Upper lobe of right lung (tissue), 1 donor: ENCODE measurements at regions not wholly inside any gene's neighbourhood (a gene's known extent, or its start where the extent isn't known, plus 50 kb on each side); places are given as distances from the start of the nearest gene placed in this dataset.

Source experiments
- ATAC-seq: fragments of 200-7000 bp; cut with Tn5 transposase; one replicate; pipeline ENCODE4 v1.9.1; 2020; ENCODE audit warnings: mild to moderate bottlenecking, moderate library complexity
- DNase-seq: peaks from one replicate; pipeline ENCODE4 v3.0.0-alpha.2; 2020
- H3K27ac ChIP-seq: fragments of 200-600 bp; one replicate; pipeline ENCODE4 v1.8.0; 2022
- H3K27me3 ChIP-seq: fragments of 200-600 bp; one replicate; pipeline ENCODE4 v1.8.0; 2022; ENCODE audit warnings: mild to moderate bottlenecking
- H3K36me3 ChIP-seq: fragments of 200-600 bp; one replicate; pipeline ENCODE4 v1.8.0; 2022
- H3K4me1 ChIP-seq: fragments of 200-600 bp; one replicate; pipeline ENCODE4 v1.8.0; 2022
- H3K4me3 ChIP-seq: fragments of 200-600 bp; one replicate; pipeline ENCODE4 v1.8.0; 2022; ENCODE audit warnings: mild to moderate bottlenecking
- H3K9me3 ChIP-seq: fragments of 200-600 bp; one replicate; pipeline ENCODE4 v1.8.0; 2022
- intact Hi-C: fragments of 100-400 bp; cut with DNase I; formaldehyde crosslinking; loops from one replicate; pipeline ENCODE4 v1.11.0; 2022
- TF ChIP-seq, protein P1 (sequence below): fragments of 200-600 bp; IDR thresholded peaks from one replicate; pipeline ENCODE4 v1.8.0; 2022; ENCODE audit warnings: antibody characterized with exemption
- donor health status: DM: no; HTN: yes; CAD: no; lungs with severe emphysema.

GRCh38 chr12:24360907-24361306, 411.4 kb upstream of the SOX5 start:
- TF ChIP-seq, protein P1, sequence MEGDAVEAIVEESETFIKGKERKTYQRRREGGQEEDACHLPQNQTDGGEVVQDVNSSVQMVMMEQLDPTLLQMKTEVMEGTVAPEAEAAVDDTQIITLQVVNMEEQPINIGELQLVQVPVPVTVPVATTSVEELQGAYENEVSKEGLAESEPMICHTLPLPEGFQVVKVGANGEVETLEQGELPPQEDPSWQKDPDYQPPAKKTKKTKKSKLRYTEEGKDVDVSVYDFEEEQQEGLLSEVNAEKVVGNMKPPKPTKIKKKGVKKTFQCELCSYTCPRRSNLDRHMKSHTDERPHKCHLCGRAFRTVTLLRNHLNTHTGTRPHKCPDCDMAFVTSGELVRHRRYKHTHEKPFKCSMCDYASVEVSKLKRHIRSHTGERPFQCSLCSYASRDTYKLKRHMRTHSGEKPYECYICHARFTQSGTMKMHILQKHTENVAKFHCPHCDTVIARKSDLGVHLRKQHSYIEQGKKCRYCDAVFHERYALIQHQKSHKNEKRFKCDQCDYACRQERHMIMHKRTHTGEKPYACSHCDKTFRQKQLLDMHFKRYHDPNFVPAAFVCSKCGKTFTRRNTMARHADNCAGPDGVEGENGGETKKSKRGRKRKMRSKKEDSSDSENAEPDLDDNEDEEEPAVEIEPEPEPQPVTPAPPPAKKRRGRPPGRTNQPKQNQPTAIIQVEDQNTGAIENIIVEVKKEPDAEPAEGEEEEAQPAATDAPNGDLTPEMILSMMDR: no peak
- Histone ChIP-seq H3K27me3 (no peaks in the 10 kb centered on the region), H3K27ac (no peak overlapping the region), H3K9me3 (no peaks in the 10 kb centered on the region), H3K4me3 (no peak overlapping the region), H3K4me1 (no peaks in the 10 kb centered on the region), H3K36me3 (no peaks in the 10 kb centered on the region)
- intact Hi-C loops: no loop called here
- ATAC-seq: no peak
- DNase-seq: no peak

- ATAC-seq: no peak
- Histone ChIP-seq H3K36me3 (no peaks in the 10 kb centered on the region), H3K4me1 (no peaks in the 10 kb centered on the region), H3K27me3 (no peaks in the 10 kb centered on the region), H3K9me3 (no peaks in the 10 kb centered on the region), H3K27ac (no peak overlapping the region), H3K4me3 (no peak overlapping the region)
- intact Hi-C loops: no loop called here
- TF ChIP-seq, protein P1: no peak
- DNase-seq: no peak
Observed at GRCh38 chr12:24360461-24360860, 411.0 kb upstream of the SOX5 start.

- H3K9me3 ChIP-seq: no peaks in the 10 kb centered on the region
- DNase-seq (no peak), ATAC-seq (no peak)
- no peak overlapping the region for H3K27ac ChIP-seq
- H3K4me1 ChIP-seq: no peaks in the 10 kb centered on the region
- intact Hi-C loops: no loop called here
- TF ChIP-seq, protein P1: no peak
- H3K27me3 ChIP-seq: no peaks in the 10 kb centered on the region
- no peak overlapping the region for H3K4me3 ChIP-seq
- H3K36me3 ChIP-seq: no peaks in the 10 kb centered on the region
Observed at GRCh38 chr12:24360057-24360456, 410.6 kb upstream of the SOX5 start.

GRCh38 chr12:24359418-24359817, 409.9 kb upstream of the SOX5 start:
- intact Hi-C loops: no loop called here
- Histone ChIP-seq H3K4me1 (no peaks in the 10 kb centered on the region), H3K36me3 (no peaks in the 10 kb centered on the region), H3K27me3 (no peaks in the 10 kb centered on the region), H3K4me3 (no peak overlapping the region), H3K27ac (no peak overlapping the region), H3K9me3 (no peaks in the 10 kb centered on the region)
- ATAC-seq: no peak
- TF ChIP-seq, protein P1: no peak
- DNase-seq: no peak

DNA sequence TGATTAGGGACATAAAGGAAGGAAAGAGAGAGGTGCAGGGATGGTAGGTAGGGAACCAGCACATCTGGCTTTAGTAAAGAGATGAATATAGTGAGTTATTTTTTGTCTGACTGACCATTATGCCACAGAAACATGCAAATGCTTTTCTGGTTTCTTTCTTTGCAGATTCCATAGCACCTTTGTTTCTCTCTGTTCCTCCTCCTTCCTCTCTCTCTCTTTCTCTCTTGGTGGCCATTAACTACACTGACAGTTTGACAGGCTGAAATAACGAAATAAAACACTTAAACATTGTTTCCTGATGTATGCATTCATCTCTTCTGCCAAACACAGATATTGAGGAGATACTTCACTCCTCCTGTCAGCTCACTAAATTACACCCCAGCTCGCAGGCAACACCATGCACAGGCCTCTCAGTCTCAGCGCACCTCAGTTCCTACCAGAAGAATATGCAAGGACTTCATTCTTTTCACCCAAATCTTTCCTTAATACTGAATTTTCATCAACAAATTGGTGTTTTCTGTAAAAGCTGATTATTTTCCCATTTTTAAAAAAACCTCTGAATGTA, 406.9 kb upstream of the SOX5 start:
- no peaks in the 10 kb centered on the region for H3K9me3 ChIP-seq
- H3K36me3 ChIP-seq: no peaks in the 10 kb centered on the region
- H3K4me1 ChIP-seq: no peaks in the 10 kb centered on the region
- ATAC-seq: no peak
- TF ChIP-seq, protein P1: no peak
- intact Hi-C loops: no loop called here
- H3K4me3 ChIP-seq: no peak overlapping the region
- H3K27me3 ChIP-seq: no peaks in the 10 kb centered on the region
- H3K27ac ChIP-seq: no peak overlapping the region
- DNase-seq: no peak

GRCh38 chr12:24352363-24352762, 402.9 kb upstream of the SOX5 start:
- H3K27ac ChIP-seq: no peak overlapping the region
- no peaks in the 10 kb centered on the region for H3K4me1 ChIP-seq
- no peaks in the 10 kb centered on the region for H3K9me3 ChIP-seq
- TF ChIP-seq, protein P1: no peak
- no peak for DNase-seq
- no peaks in the 10 kb centered on the region for H3K36me3 ChIP-seq
- intact Hi-C loops: no loop called here
- H3K4me3 ChIP-seq: no peak overlapping the region
- no peaks in the 10 kb centered on the region for H3K27me3 ChIP-seq
- ATAC-seq: no peak
